ENCODE measurements at regions not wholly inside any gene's neighbourhood (a gene's known extent, or its start where the extent isn't known, plus 50 kb on each side); places are given as distances from the start of the nearest gene placed in this dataset.

DNA sequence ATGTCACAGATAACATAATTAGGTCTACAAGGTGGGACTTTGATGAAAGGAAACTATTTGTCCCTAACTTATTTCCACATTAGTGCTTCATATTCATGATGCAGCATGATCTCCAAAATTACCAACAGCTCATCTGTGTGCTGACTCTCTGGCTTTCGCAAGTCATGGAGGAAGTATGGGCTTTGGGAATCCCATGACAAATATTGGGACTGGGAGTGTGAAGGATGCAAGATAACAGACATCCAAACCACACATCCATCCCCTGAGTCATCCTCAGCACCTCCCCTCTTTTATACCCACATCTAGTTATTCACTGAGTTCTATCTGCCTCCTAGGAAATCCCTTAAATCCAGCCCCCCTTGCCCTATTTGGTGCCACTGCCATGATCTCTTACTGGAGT lies 102.8 kb upstream of the COL24A1 start:
- TF ChIP-seq LEF1 (IDR thresholded peaks at IDR 0.05; ENCODE audit: borderline replicate concordance) = no peak
- no peak for TF ChIP-seq SUZ12 (IDR thresholded peaks at IDR 0.05)
- no peak for TF ChIP-seq BHLHE40 (IDR thresholded peaks at IDR 0.05; ENCODE audit: borderline replicate concordance)

All from HEK293T (cell line).